ENCODE measurements at regions not wholly inside any gene's neighbourhood (a gene's known extent, or its start where the extent isn't known, plus 50 kb on each side); places are given as distances from the start of the nearest gene placed in this dataset.

GRCh38 chr5:10140195-10140973, 109.3 kb downstream of the ATPSCKMT start:
- ChIA-PET POLR2A (no interaction called here), CTCF (no interaction called here)
- no peak for DNase-seq (ENCODE audit: extremely low spot score)
- TF ChIP-seq TARDBP (IDR thresholded peaks at IDR 0.05) (no peak), CTBP1 (IDR thresholded peaks at IDR 0.05; ENCODE audit: borderline replicate concordance) (no peak), HDGF (IDR thresholded peaks at IDR 0.05; ENCODE audit: borderline replicate concordance) (no peak), ARNT (IDR thresholded peaks at IDR 0.05) (no peak), ELF4 (IDR thresholded peaks at IDR 0.05) (no peak), SP1 (IDR thresholded peaks at IDR 0.05) (no peak), FOXK2 (IDR thresholded peaks at IDR 0.05) (no peak), L3MBTL2 (conservative IDR thresholded peaks at IDR 0.05) (no peak), LEF1 (IDR thresholded peaks at IDR 0.05; ENCODE audit: borderline replicate concordance) (no peak), NFRKB (IDR thresholded peaks at IDR 0.05) (no peak), ZNF384 (IDR thresholded peaks at IDR 0.05) (no peak), FOXA1 (IDR thresholded peaks at IDR 0.05) (no peak), BHLHE40 (IDR thresholded peaks at IDR 0.05; ENCODE audit: borderline replicate concordance) (no peak), FOXM1 (IDR thresholded peaks at IDR 0.05; ENCODE audit: borderline replicate concordance) (no peak), SUZ12 (IDR thresholded peaks at IDR 0.05) (no peak)
- TF ChIP-seq, protein P1, sequence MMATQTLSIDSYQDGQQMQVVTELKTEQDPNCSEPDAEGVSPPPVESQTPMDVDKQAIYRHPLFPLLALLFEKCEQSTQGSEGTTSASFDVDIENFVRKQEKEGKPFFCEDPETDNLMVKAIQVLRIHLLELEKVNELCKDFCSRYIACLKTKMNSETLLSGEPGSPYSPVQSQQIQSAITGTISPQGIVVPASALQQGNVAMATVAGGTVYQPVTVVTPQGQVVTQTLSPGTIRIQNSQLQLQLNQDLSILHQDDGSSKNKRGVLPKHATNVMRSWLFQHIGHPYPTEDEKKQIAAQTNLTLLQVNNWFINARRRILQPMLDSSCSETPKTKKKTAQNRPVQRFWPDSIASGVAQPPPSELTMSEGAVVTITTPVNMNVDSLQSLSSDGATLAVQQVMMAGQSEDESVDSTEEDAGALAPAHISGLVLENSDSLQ (IDR thresholded peaks at IDR 0.05) = no peak

DNA sequence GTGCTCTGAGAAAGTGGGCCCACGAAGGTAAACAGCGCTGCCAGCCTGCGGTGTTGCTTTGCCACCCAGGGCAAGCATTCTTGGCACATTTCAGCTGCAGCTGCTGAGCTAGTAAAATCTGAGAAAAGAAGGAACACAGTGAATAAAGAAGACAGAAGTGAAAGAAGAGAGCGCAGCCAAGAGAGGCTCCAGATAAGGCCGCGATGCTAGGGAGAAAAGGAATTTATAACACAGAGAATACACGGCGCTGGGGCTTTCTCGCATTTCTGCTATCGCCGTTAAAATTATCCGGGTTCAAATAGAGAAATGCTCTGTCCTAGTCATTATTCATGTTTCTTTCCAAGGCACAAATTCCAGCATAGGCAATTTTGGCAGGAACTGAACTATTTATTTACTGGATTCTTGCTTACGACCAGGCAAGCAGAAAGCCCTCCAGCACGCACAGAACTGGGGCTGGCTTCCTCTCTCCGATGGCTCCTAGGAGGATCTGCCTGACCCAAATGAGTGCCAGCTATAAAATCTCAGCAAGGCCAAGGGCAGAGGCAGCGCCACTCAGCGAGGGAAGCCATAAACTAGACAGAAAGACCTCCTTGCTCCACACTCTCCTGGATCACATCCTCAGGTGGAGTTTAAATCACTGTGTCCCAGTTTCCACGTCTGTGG, 111.2 kb downstream of the ATPSCKMT start:
- no peak for DNase-seq (ENCODE audit: extremely low spot score)
- ChIA-PET CTCF (no interaction called here), POLR2A (no interaction called here)
- TF ChIP-seq FOXA1 (IDR thresholded peaks at IDR 0.05) (no peak), FOXM1 (IDR thresholded peaks at IDR 0.05; ENCODE audit: borderline replicate concordance) (no peak), FOXK2 (IDR thresholded peaks at IDR 0.05) (no peak), TARDBP (IDR thresholded peaks at IDR 0.05) (no peak), ZNF384 (IDR thresholded peaks at IDR 0.05) (no peak), CTBP1 (IDR thresholded peaks at IDR 0.05; ENCODE audit: borderline replicate concordance) (no peak), ARNT (IDR thresholded peaks at IDR 0.05) (no peak), L3MBTL2 (conservative IDR thresholded peaks at IDR 0.05) (no peak)

- TF ChIP-seq LEF1 (IDR thresholded peaks at IDR 0.05; ENCODE audit: borderline replicate concordance) = no peak
- TF ChIP-seq, protein P1 (IDR thresholded peaks at IDR 0.05) = no peak
- no peak for TF ChIP-seq HDGF (IDR thresholded peaks at IDR 0.05; ENCODE audit: borderline replicate concordance)
- no peak for TF ChIP-seq SP1 (IDR thresholded peaks at IDR 0.05)
- TF ChIP-seq FOXM1 (IDR thresholded peaks at IDR 0.05; ENCODE audit: borderline replicate concordance) = no peak
- no peak for TF ChIP-seq BHLHE40 (IDR thresholded peaks at IDR 0.05; ENCODE audit: borderline replicate concordance)
- no peak for TF ChIP-seq NFRKB (IDR thresholded peaks at IDR 0.05)
- no peak for TF ChIP-seq ARNT (IDR thresholded peaks at IDR 0.05)
- no peak for TF ChIP-seq ELF4 (IDR thresholded peaks at IDR 0.05)
- TF ChIP-seq CTBP1 (IDR thresholded peaks at IDR 0.05; ENCODE audit: borderline replicate concordance) = no peak
- TF ChIP-seq SUZ12 (IDR thresholded peaks at IDR 0.05) = no peak
- TF ChIP-seq FOXA1 (IDR thresholded peaks at IDR 0.05) = no peak
- no peak for TF ChIP-seq TARDBP (IDR thresholded peaks at IDR 0.05)
- no peak for TF ChIP-seq FOXK2 (IDR thresholded peaks at IDR 0.05)
- no peak for TF ChIP-seq L3MBTL2 (conservative IDR thresholded peaks at IDR 0.05)
- TF ChIP-seq ZNF384 (IDR thresholded peaks at IDR 0.05) = no peak
- DNase-seq (ENCODE audit: extremely low spot score) = no peak
- POLR2A ChIA-PET = no interaction called here
- CTCF ChIA-PET = no interaction called here
Measured at GRCh38 chr5:10133830-10134229, 115.9 kb downstream of the ATPSCKMT start.

DNA sequence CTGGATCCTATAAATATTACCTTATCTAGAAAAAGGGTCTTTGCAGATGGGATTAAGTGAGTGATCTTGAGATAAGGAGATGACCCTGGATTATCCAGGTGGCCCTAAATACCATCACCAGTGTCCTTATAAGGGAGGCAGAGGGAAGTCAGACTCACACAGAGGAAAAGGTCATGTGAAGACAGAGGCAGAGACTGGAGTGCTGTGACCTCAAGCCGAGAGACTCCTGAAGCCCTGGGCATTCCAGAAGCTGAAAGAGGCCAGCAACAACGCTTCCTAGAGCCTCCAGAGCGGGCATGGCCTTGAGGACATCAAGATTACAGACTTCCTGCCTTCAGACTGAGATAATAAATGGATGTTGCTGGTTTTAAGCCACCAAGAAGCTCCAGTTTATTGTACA, 118.8 kb downstream of the ATPSCKMT start:
- TF ChIP-seq LEF1 (IDR thresholded peaks at IDR 0.05; ENCODE audit: borderline replicate concordance) = no peak
- TF ChIP-seq ZNF384 (IDR thresholded peaks at IDR 0.05) = no peak
- no peak for TF ChIP-seq L3MBTL2 (conservative IDR thresholded peaks at IDR 0.05)
- no peak for TF ChIP-seq SP1 (IDR thresholded peaks at IDR 0.05)
- TF ChIP-seq ARNT (IDR thresholded peaks at IDR 0.05) = no peak
- no peak for TF ChIP-seq BHLHE40 (IDR thresholded peaks at IDR 0.05; ENCODE audit: borderline replicate concordance)
- TF ChIP-seq, protein P1 (IDR thresholded peaks at IDR 0.05) = no peak
- no peak for TF ChIP-seq NFRKB (IDR thresholded peaks at IDR 0.05)
- no peak for TF ChIP-seq CTBP1 (IDR thresholded peaks at IDR 0.05; ENCODE audit: borderline replicate concordance)
- no peak for TF ChIP-seq SUZ12 (IDR thresholded peaks at IDR 0.05)
- TF ChIP-seq ELF4 (IDR thresholded peaks at IDR 0.05) = no peak
- no peak for TF ChIP-seq FOXM1 (IDR thresholded peaks at IDR 0.05; ENCODE audit: borderline replicate concordance)
- TF ChIP-seq TARDBP (IDR thresholded peaks at IDR 0.05) = no peak
- TF ChIP-seq FOXK2 (IDR thresholded peaks at IDR 0.05) = no peak
- no peak for TF ChIP-seq HDGF (IDR thresholded peaks at IDR 0.05; ENCODE audit: borderline replicate concordance)
- no peak for DNase-seq (ENCODE audit: extremely low spot score)
- CTCF ChIA-PET = no interaction called here
- POLR2A ChIA-PET = no interaction called here

- ChIA-PET POLR2A (no interaction called here), CTCF (no interaction called here)
Measured at GRCh38 chr5:10126900-10127299, 122.8 kb downstream of the ATPSCKMT start.

More at GRCh38 chr5:10126900-10127299, 122.8 kb downstream of the ATPSCKMT start:
- no peak for DNase-seq (ENCODE audit: extremely low spot score)
- TF ChIP-seq FOXM1 (IDR thresholded peaks at IDR 0.05; ENCODE audit: borderline replicate concordance) = no peak
- TF ChIP-seq SP1 (IDR thresholded peaks at IDR 0.05) = no peak
- TF ChIP-seq ELF4 (IDR thresholded peaks at IDR 0.05) = no peak
- no peak for TF ChIP-seq TARDBP (IDR thresholded peaks at IDR 0.05)
- no peak for TF ChIP-seq FOXK2 (IDR thresholded peaks at IDR 0.05)
- TF ChIP-seq ZNF384 (IDR thresholded peaks at IDR 0.05) = no peak
- no peak for TF ChIP-seq FOXA1 (IDR thresholded peaks at IDR 0.05)
- no peak for TF ChIP-seq SUZ12 (IDR thresholded peaks at IDR 0.05)
- TF ChIP-seq, protein P1 (IDR thresholded peaks at IDR 0.05) = no peak
- no peak for TF ChIP-seq LEF1 (IDR thresholded peaks at IDR 0.05; ENCODE audit: borderline replicate concordance)
- no peak for TF ChIP-seq NFRKB (IDR thresholded peaks at IDR 0.05)
- TF ChIP-seq L3MBTL2 (conservative IDR thresholded peaks at IDR 0.05) = no peak
- TF ChIP-seq HDGF (IDR thresholded peaks at IDR 0.05; ENCODE audit: borderline replicate concordance) = no peak
- no peak for TF ChIP-seq BHLHE40 (IDR thresholded peaks at IDR 0.05; ENCODE audit: borderline replicate concordance)
- no peak for TF ChIP-seq ARNT (IDR thresholded peaks at IDR 0.05)
- no peak for TF ChIP-seq CTBP1 (IDR thresholded peaks at IDR 0.05; ENCODE audit: borderline replicate concordance)
